GM19395 (cell line): ENCODE measurements at regions not wholly inside any gene's neighbourhood (a gene's known extent, or its start where the extent isn't known, plus 50 kb on each side); places are given as distances from the start of the nearest gene placed in this dataset.
"Not testable (repeated sequence)": the region's sequence is repeated elsewhere in the genome, so short reads cannot be mapped to it uniquely, and the experiment has no call there.

Experiments
- ATAC-seq: cut with Tn5 transposase; IDR thresholded peaks from one replicate; pipeline ENCODE4 v1.9.1; 2021; ENCODE audit warnings: mild to moderate bottlenecking, moderate library complexity; ENCODE audit not compliant: unreplicated experiment

DNA sequence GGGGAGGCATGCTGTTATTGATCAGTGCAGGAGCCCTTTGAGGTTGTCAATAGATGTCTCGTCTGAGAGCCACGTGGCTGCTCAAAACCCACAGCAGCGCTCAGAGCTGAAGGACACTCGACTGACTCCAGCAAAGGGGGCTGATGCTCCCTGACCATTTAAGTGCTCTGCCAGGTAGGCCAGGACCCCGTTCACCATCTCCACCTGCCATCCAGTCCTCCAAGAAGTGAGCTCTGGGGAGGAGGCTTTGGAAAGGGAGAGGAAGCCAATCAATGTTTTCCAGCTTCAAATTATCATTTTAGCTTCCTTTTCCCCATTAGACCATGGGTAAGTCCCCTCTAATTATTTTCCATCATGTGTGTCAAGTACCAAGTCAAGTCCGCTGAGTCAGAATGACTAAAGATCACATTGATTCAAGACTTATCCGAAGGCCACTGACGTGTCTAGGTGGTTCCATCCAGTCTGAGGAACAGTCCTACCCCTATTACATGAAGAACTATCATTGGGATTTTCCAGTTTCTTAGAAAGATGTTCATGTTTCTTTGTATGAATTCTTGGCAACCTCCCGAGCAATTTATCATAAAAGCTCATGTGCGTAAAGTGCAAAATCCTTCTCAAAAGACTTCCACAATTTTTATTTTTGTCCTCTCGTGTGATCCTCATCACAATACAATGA, 302.6 kb upstream of the LYZL1 start:
- ATAC-seq = no peak

DNA sequence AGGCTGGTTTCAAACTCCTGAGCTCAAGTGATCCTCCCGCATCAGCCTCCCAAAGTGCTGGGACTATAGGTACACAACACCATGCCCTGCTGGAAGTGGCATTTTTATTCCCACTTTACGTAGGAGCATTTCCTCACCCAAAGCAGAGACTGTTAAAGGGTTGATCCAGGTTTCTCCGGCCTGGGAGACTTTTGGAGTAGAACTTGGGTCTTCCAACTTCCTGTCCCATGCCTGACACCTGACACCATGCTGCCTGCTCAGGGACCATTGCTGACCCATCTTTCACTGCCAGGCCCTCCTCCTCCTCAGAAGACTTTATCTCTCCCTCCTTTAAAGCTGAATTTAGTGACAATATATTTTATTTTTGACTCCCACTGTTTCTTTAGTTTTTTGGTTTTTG, 302.0 kb upstream of the LYZL1 start:
- ATAC-seq = no peak

GRCh38 chr10:28987555-28988320, 301.1 kb upstream of the LYZL1 start:
- no peak for ATAC-seq

DNA sequence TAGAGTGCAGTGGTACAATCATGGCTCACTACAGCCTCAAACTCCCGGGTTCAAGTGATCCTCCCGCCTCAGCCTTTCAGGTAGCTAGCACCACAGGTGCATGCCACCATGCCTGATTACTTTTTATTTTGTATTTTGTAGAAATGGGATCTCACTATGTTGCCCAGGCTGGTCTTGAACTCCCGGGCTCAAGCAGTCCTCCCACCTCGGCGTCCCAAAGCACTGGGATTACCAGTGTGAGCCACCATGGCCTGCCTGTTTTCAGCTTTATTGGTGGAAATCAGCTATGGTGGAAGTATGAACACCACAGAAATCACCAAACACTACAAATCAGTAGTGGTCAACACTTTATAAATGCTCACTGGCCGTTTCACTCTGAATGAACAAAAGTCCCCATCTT, 299.9 kb upstream of the LYZL1 start:
- ATAC-seq = no peak

DNA sequence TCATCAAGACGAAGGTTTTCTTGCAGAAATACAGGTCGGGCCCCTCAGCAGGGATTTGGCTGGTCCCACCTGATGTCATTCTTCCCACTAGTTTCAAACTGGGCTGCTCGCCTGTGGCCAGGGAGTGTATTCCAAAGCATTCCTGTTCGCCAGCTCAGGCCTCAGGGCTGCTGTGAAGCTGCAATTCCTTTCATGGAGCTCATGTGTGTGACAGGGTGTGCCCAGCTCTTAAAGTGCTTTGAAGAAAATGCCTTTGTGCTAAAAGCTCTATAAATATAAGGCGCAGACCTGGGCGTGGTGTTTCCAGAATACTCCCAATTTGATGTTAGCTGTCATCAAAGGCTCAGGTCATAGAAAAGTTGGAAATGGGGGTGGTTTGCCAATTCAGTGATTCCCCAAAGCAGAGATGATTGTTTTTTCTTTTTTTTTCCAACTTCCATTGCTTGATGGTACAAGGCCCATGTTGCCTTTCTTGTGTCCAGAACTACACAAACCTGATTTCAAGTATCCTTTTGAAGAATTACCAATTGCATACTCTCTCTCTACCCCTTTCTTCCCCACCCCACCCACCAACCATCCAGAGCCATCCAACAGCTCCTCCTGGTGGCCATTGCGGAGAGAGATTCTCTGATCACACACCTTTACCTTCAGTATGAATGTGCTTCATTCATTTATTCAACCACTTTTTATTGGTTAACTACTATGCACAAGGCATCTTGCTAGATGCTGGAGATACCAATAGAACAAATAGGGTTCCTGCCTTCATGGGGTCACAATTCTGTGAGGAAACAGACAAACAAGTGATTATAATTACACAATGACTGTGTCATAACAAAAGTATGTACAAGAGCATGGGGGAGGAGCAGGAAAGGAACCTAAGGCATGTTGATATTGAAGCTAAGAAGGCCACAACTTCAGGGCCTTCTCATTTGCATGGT, 297.3 kb upstream of the LYZL1 start:
- ATAC-seq = no peak

DNA sequence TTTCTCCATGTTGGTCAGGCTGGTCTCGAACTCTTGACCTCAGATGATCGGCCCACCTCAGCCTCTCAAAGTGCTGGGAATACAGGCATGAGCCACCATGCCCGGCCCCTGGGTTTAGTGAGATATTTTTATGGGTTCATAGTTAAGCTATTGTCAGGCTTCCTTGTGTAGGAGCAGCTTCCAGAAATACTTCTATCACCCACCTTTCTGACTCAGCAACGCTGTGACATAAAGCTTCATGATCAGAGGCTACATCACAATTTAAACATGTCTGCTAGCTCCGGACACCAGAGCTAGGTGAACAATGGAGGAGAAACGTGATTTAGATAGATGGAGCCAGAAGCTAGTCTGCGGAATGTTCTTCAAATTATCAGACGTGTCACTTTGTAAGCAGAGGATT, 295.8 kb upstream of the LYZL1 start:
- no peak for ATAC-seq

DNA sequence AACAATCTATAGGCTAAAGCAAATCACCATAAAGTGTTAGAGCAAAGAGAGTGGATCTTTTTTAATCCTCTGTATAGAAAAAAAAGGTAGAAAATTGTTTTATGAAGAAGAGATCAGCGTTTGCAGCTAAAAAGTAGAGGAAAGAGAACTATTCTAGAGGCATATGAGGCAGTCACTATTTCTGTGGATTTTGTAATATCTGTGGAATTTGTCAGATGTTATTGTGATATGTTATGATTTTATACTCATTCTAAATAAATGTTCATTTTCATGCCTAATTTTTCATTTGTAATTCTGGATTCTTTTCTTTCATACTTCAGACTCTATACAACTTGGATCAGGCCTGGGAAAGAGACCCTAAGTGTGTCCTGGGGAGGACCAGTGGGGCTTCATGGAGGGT, 295.0 kb upstream of the LYZL1 start:
- ATAC-seq = no peak

GRCh38 chr10:28994802-28995201, 294.1 kb upstream of the LYZL1 start:
- ATAC-seq = not testable (repeated sequence)

DNA sequence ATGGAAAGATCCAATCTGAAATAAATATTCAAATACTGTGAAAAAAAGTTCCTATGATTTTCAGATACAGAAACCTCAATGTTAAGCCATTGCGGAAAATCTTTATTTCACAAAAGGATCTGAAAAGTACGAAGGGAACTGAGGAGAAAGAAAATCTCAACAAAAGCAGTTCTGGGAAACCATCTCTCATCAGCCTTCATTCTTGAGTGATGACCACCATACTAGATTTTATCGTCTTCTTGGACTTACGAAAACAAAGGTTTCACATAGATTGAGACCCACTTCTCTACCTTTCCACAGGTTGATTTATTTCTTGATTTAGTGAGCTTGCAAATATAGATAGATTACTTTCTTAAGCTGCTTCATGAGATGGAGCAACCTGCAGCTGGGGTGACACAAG, 293.4 kb upstream of the LYZL1 start:
- ATAC-seq = no peak

- no peak for ATAC-seq
Observed at GRCh38 chr10:28996345-28996744, 292.5 kb upstream of the LYZL1 start.

GRCh38 chr10:28996947-28997551, 291.8 kb upstream of the LYZL1 start:
- ATAC-seq = no peak

- no peak for ATAC-seq
Observed at GRCh38 chr10:28997734-28998133, 291.1 kb upstream of the LYZL1 start.

DNA sequence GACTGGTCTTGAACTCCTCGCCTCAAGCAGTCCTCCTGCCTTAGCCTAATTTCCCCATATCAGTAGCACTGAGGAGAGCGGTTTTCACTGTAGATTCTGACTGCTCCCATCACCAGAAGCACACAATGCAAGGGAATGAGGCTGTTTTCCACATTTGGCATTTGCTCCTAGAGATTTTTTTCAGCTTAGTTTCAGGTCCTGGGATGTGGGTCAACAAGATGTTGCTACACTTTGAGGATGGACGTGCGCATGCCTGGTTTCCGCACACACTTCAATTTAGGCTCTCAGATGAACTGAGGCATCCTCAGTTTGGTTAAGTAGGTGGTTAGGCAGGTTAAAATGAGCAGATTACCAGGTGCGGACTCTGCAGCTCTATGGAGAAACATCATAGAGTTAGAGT, 287.1 kb upstream of the LYZL1 start:
- ATAC-seq = no peak

GRCh38 chr10:29003014-29003413, 285.9 kb upstream of the LYZL1 start:
- ATAC-seq = not testable (repeated sequence)

DNA sequence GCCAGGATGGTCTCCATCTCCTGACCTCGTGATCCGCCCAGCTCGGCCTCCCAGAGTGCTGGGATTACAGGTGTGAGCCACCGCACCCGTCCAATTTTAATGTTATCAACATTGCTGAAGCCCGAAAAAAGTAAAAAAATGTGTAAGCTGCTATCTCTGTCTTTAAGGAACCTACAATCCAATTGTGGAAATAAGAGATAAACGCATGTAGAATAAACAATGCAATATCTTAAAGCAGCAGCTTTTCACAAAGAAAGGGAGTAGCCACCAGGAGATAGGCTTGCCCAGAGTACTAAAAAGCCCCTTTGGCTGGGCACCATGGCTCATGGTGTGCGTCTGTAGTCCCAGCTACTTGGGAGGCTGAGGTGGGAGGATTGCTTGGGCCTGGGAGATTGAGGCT, 282.9 kb upstream of the LYZL1 start:
- ATAC-seq = no peak

DNA sequence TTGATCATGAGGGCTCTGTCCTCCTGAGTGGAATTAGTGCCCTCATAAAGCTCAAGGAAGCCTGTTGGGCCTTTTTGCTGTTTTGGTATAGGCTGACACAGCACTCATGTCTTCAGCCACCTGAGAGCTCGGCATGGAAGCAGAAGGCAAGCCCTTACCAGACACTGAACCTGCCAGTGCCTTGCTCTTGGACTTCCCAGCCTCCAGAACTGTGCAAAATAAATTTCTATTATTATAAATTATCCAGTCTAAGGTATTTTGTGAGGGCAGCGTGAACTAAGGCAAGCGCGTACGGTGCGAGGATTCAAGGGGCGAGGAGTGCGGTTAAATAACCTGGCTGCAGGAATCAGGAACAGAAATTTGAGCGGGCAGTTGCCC, 281.5 kb upstream of the LYZL1 start:
- no peak for ATAC-seq

- no peak for ATAC-seq
Observed at GRCh38 chr10:29007748-29008610, 280.9 kb upstream of the LYZL1 start.

- no peak for ATAC-seq
Observed at GRCh38 chr10:29009464-29009863, 279.4 kb upstream of the LYZL1 start.

GRCh38 chr10:29011516-29011915, 277.4 kb upstream of the LYZL1 start:
- ATAC-seq = no peak

DNA sequence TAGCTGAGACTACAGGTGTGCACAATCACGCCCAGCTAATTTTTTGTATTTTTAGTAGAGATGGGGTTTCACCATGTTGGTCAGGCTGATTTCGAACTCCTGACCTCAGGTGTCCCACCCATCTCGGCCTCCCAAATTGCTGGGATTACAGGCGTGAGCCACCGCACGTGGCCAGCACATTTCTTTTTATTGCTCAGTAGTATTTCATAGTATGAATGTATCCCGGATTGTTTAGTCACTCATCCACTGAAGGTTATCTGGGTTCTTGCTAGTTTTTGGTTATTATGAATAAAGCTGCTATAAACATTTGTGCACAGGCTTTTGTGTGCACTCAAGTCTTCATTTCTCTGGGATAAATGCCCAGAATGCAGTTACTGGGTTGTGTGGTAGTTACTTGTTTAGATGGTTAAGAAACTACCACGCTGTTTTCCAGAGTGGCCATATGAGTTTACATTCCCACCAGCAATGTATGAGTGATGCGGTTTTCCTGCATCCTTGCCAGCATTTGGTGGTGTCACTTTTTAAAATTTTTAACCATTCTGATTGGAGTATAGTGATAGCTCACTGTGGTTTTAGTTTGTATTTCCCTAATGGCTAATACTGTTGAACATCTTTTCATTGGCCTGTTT, 275.8 kb upstream of the LYZL1 start:
- ATAC-seq = no peak
